K562 (cell line): ENCODE measurements at regions not wholly inside any gene's neighbourhood (a gene's known extent, or its start where the extent isn't known, plus 50 kb on each side); places are given as distances from the start of the nearest gene placed in this dataset.

Experiments
- ATAC-seq: fragments of 200-7000 bp; cut with Tn5 transposase; 3 replicates; pipeline ENCODE4 v1.9.1; 2020; ENCODE audit warnings: moderate library complexity
- BruUV-seq: library from RNA; stranded (reverse); fragments of 400-500 nt; replicated peaks from 2 replicates; lab custom pipeline; 2021; lab: Mats Ljungman, UMichigan
- CTCF ChIA-PET: fragments of 300-600 bp; formaldehyde crosslinking; extraction: SDS; loops from one replicate; lab custom pipeline; 2021; ENCODE audit warnings: low intra/inter-chr PET ratio; lab: Yijun Ruan, JAX
- POLR2A ChIA-PET: fragments of 300-600, 350-650 bp; sonication (Branson Sonifier 250); formaldehyde crosslinking; extraction: SDS; loops from one replicate; lab custom pipeline; 2021; ENCODE audit warnings: antibody characterized with exemption, inconsistent platforms; lab: Yijun Ruan, JAX
- DNase-seq, 4 experiments: peaks; one replicate each; pipeline versions ENCODE4 v3.0.0 to v3.0.0-alpha.2; 2011 to 2018; ENCODE audit warnings: low spot score in 3 of 4, mixed read lengths in 3 of 4; ENCODE audit errors: extremely low read depth in 1 of 4
- FAIRE-seq: peaks from 2 replicates; lab custom pipeline; 2011; peaks lifted over from hg19 to GRCh38; lab: Jason Lieb, UNC
- H2AFZ ChIP-seq: 2 replicates; pipeline ENCODE4 v1.6.0; 2011; ENCODE audit warnings: low read depth, low read length, control low read depth, inconsistent platforms
- H3K27ac ChIP-seq: fragments of 200-600 bp; 3 replicates; pipeline ENCODE4 v1.8.0; 2011; ENCODE audit warnings: low read depth, mild to moderate bottlenecking, control low read depth, inconsistent platforms, low read length, moderate library complexity, mixed read lengths; ENCODE audit errors: extremely low read depth
- H3K27me3 ChIP-seq, 2 experiments: fragments of 300-600 bp in 1 of 2; 2 replicates in 1 of 2; 3 replicates in 1 of 2; pipeline versions ENCODE4 v1.6.0 to v1.8.0; 2011; ENCODE audit warnings: inconsistent platforms in 2 of 2, low read length in 2 of 2, mild to moderate bottlenecking in 1 of 2, mixed read lengths in 1 of 2, moderate library complexity in 1 of 2; ENCODE audit not compliant: control insufficient read depth in 2 of 2, insufficient read depth in 2 of 2
- H3K36me3 ChIP-seq: fragments of 300-600 bp; 3 replicates; pipeline ENCODE4 v1.8.0; 2011; ENCODE audit warnings: mild to moderate bottlenecking, low read length, inconsistent platforms; ENCODE audit not compliant: control insufficient read depth, insufficient read depth
- H3K4me1 ChIP-seq, 2 experiments: fragments of 200-600 bp in 1 of 2; replicated peaks in 1 of 2; 2 replicates in 1 of 2; 3 replicates in 1 of 2; pipeline versions ENCODE4 v1.5.1 to v1.8.0; 2011; ENCODE audit warnings: inconsistent platforms in 2 of 2, low read length in 2 of 2, mild to moderate bottlenecking in 1 of 2, mixed read lengths in 1 of 2, moderate library complexity in 1 of 2; ENCODE audit not compliant: control insufficient read depth in 2 of 2, insufficient read depth in 2 of 2
- H3K4me2 ChIP-seq: 2 replicates; pipeline ENCODE4 v1.6.1; 2011; ENCODE audit warnings: low read length, control low read depth, inconsistent platforms, mixed read lengths; ENCODE audit not compliant: insufficient read depth
- H3K4me3 ChIP-seq: fragments of 200-600 bp; sonication (generic), shearing (Covaris generic); 2 replicates; pipeline ENCODE4 v1.5.1; 2016; ENCODE audit warnings: control low read depth, inconsistent platforms
- H3K79me2 ChIP-seq: fragments of 200-600 bp; 3 replicates; pipeline ENCODE4 v1.8.0; 2011; ENCODE audit warnings: low read length, inconsistent platforms; ENCODE audit not compliant: control insufficient read depth, insufficient read depth
- H3K9ac ChIP-seq, 2 experiments: 2 replicates each; pipeline versions ENCODE4 v1.6.0 to v1.6.1; 2011; ENCODE audit warnings: low read depth in 2 of 2, low read length in 2 of 2, control low read depth in 1 of 2, inconsistent platforms in 1 of 2, mild to moderate bottlenecking in 1 of 2, mixed read lengths in 1 of 2; ENCODE audit not compliant: insufficient read depth in 1 of 2
- H3K9me1 ChIP-seq: one replicate; pipeline ENCODE4 v1.6.0; 2011; ENCODE audit warnings: inconsistent platforms, mild to moderate bottlenecking, low read length, moderate library complexity; ENCODE audit not compliant: control insufficient read depth, insufficient read depth
- H3K9me3 ChIP-seq: replicated peaks from 2 replicates; pipeline ENCODE4 v1.5.1; 2011; ENCODE audit warnings: low read depth, low read length, inconsistent platforms; ENCODE audit not compliant: control insufficient read depth, insufficient read depth
- H4K20me1 ChIP-seq: replicated peaks from 2 replicates; pipeline ENCODE4 v1.6.1; 2011; ENCODE audit warnings: low read length, inconsistent platforms, mixed read lengths; ENCODE audit not compliant: control insufficient read depth, insufficient read depth
- ARID3A ChIP-seq: IDR thresholded peaks from 2 replicates; pipeline ENCODE4 v1.6.1; 2012; ENCODE audit warnings: low read depth, low read length, improper control_type of control experiment, borderline replicate concordance
- ELF1 ChIP-seq: fragments of 200-800 bp; sonication (Bioruptor generic); IDR thresholded peaks from 2 replicates; pipeline ENCODE4 v1.6.1; 2016; ENCODE audit warnings: missing genetic modification characterization, missing compliant biosample characterization
- NCOA6 ChIP-seq: fragments of 450-650 bp; IDR thresholded peaks from 2 replicates; pipeline ENCODE4 v1.6.1; 2017; ENCODE audit warnings: mild to moderate bottlenecking
- SREBF2 ChIP-seq: sonication (generic); formaldehyde crosslinking; IDR thresholded peaks from 2 replicates; pipeline ENCODE4 v1.4.0; 2020; ENCODE audit warnings: mild to moderate bottlenecking, missing genetic modification reagents
- SRSF7 ChIP-seq: fragments of 200-400 bp; formaldehyde crosslinking; optimal IDR thresholded peaks from 2 replicates; pipeline ENCODE3; 2017; ENCODE audit warnings: mild to moderate bottlenecking, low read depth, low read length
- YY1 ChIP-seq, 3 experiments: IDR thresholded peaks; 2 replicates each; pipeline ENCODE4 v1.6.1; 2011; ENCODE audit warnings: low read length in 2 of 3, mild to moderate bottlenecking in 2 of 3, moderate library complexity in 2 of 3, borderline replicate concordance in 1 of 3, control low read depth in 1 of 3, low read depth in 1 of 3; ENCODE audit not compliant: insufficient read depth in 3 of 3, insufficient replicate concordance in 2 of 3, control insufficient read depth in 1 of 3, insufficient read length in 1 of 3; ENCODE audit errors: extremely low read depth in 1 of 3
- ZNF586 ChIP-seq: fragments of 450-650 bp; formaldehyde crosslinking; conservative IDR thresholded peaks from 2 replicates; pipeline ENCODE4 v1.4.0; 2020; ENCODE audit warnings: mild to moderate bottlenecking, moderate library complexity
- ZNF589 ChIP-seq: fragments of 200-800 bp; sonication (Bioruptor generic); IDR thresholded peaks from 2 replicates; pipeline ENCODE4 v1.6.1; 2016; ENCODE audit warnings: low read depth, missing genetic modification characterization, missing compliant biosample characterization
- WGBS: fragments of 100-300 bp; shearing (Covaris generic); methylation state at CpG from one replicate; pipeline ENCODE4 v1.1.6; 2016; ENCODE audit warnings: low coverage, mixed read lengths; ENCODE audit not compliant: insufficient coverage; ENCODE audit errors: missing lambda C conversion rate; 5-methylcytosine and 5-hydroxymethylcytosine counted together
- in situ Hi-C: fragments of 300-500 bp; cut with MboI; formaldehyde crosslinking; loops from 4 replicates; pipeline ENCODE4 v1.15.0; 2018; ENCODE audit warnings: inconsistent platforms, mixed read lengths
- intact Hi-C: fragments of 100-400 bp; cut with micrococcal nuclease; formaldehyde crosslinking; loops from 2 replicates; pipeline ENCODE4 v1.14.2; 2022
- TF ChIP-seq, protein P1 (sequence below): fragments of 250-450 bp; sonication (Bioruptor Pico); IDR thresholded peaks from 2 replicates; pipeline ENCODE4 v1.4.0; 2020; ENCODE audit warnings: mild to moderate bottlenecking, moderate library complexity

DNA sequence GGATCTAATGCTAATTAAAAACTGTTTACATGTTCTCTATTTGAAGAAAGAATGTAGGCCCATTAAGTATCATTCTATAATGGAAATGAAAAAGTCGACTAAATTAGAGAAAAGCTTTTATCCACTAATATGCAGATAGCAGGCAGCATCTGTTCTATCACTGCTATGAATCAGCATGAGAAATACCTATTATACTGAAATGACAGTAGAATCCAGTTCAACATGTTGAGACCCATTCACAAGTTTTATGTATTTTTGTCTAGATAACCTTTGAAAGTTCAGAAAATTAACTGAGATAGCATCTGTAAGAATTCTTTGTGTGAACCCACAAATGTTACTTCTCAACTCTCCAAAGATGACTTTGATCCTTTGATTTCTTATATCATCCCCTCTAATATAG lies 1254.4 kb upstream of the ADGRL3 start:
- 0% methylated on average over 1 of the region's 1 CpG for WGBS
- H2AFZ ChIP-seq, result no peak overlapping the region
- FAIRE-seq (no peak), DNase-seq (no peak), ATAC-seq (no peak)
- H3K79me2 ChIP-seq, result no peaks in the 10 kb centered on the region
- no peaks in the 10 kb centered on the region for H3K4me1 ChIP-seq
- ChIA-PET CTCF (no interaction called here), POLR2A (no interaction called here)
- no peaks in the 10 kb centered on the region for H3K9me3 ChIP-seq
- no peak overlapping the region for H3K4me2 ChIP-seq
- no peak overlapping the region for H3K4me3 ChIP-seq
- in situ Hi-C loops, result no loop called here
- BruUV-seq, result no TSS peak
- intact Hi-C loops, result no loop called here
- TF ChIP-seq, protein P1, sequence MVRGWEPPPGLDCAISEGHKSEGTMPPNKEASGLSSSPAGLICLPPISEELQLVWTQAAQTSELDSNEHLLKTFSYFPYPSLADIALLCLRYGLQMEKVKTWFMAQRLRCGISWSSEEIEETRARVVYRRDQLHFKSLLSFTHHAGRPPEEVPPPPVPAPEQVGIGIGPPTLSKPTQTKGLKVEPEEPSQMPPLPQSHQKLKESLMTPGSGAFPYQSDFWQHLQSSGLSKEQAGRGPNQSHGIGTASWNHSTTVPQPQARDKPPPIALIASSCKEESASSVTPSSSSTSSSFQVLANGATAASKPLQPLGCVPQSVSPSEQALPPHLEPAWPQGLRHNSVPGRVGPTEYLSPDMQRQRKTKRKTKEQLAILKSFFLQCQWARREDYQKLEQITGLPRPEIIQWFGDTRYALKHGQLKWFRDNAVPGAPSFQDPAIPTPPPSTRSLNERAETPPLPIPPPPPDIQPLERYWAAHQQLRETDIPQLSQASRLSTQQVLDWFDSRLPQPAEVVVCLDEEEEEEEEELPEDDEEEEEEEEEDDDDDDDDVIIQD (CRISPR knock-in tag), result no peak
- TF ChIP-seq ZNF589 (CRISPR knock-in tag) (no peak), NCOA6 (no peak), ELF1 (tag) (no peak), ZNF586 (no peak), SRSF7 (no peak), YY1 (IDR thresholded peaks at IDR 0.05; ENCODE audit: borderline replicate concordance in 1 of 3, control insufficient read depth in 1 of 3, extremely low read depth in 1 of 3, insufficient read depth in 3 of 3, insufficient read length in 1 of 3, insufficient replicate concordance in 2 of 3, low read depth in 1 of 3, low read length in 2 of 3) (no peak), ARID3A (no peak), SREBF2 (CRISPR knock-in tag) (no peak)
- H4K20me1 ChIP-seq, result no peaks in the 10 kb centered on the region
- H3K9ac ChIP-seq, result no peak overlapping the region
- no peaks in the 10 kb centered on the region for H3K36me3 ChIP-seq
- H3K27ac ChIP-seq, result no peak overlapping the region
- H3K9me1 ChIP-seq, result no peaks in the 10 kb centered on the region
- H3K27me3 ChIP-seq, result no peaks in the 10 kb centered on the region
